NCI-H146 treated with DMSO at 0.1 percent for 48 hours (cell line): ENCODE measurements at regions not wholly inside any gene's neighbourhood (a gene's known extent, or its start where the extent isn't known, plus 50 kb on each side); places are given as distances from the start of the nearest gene placed in this dataset.
"Not testable (repeated sequence)": the region's sequence is repeated elsewhere in the genome, so short reads cannot be mapped to it uniquely, and the experiment has no call there.

Experiments used
- DNase-seq: peaks from one replicate; lab custom pipeline; 2025; ENCODE audit not compliant: unreplicated experiment; lab: John Stamatoyannopoulos, UW

GRCh38 chr3:150248116-150248887 lies 159.8 kb upstream of the TSC22D2 start:
- DNase-seq: no peak

GRCh38 chr3:150247441-150247840 lies 160.7 kb upstream of the TSC22D2 start:
- DNase-seq: no peak

GRCh38 chr3:150243466-150243865 lies 164.6 kb upstream of the TSC22D2 start:
- no peak for DNase-seq

GRCh38 chr3:150242220-150242936 lies 165.7 kb upstream of the TSC22D2 start:
- DNase-seq: peak; percentile 83

- DNase-seq: no peak
Measured at GRCh38 chr3:150240891-150241290, 167.2 kb upstream of the TSC22D2 start.

GRCh38 chr3:150239766-150240165 lies 168.3 kb upstream of the TSC22D2 start:
- DNase-seq: no peak

- DNase-seq: peak; percentile 88
Measured at GRCh38 chr3:150238995-150239619, 169.0 kb upstream of the TSC22D2 start.

GRCh38 chr3:150238048-150238802 lies 169.9 kb upstream of the TSC22D2 start:
- no peak for DNase-seq

- no peak for DNase-seq
Measured at GRCh38 chr3:150237490-150237889, 170.6 kb upstream of the TSC22D2 start.

- DNase-seq: no peak
Measured at GRCh38 chr3:150236316-150237082, 171.6 kb upstream of the TSC22D2 start.

GRCh38 chr3:150235799-150236198 lies 172.3 kb upstream of the TSC22D2 start:
- DNase-seq: no peak

GRCh38 chr3:150232992-150233451 lies 175.1 kb upstream of the TSC22D2 start:
- no peak for DNase-seq

- no peak for DNase-seq
Measured at GRCh38 chr3:150230037-150230436, 178.1 kb upstream of the TSC22D2 start.

- DNase-seq: not testable (repeated sequence)
Measured at GRCh38 chr3:150228626-150229025, 179.5 kb upstream of the TSC22D2 start.

GRCh38 chr3:150227839-150228238 lies 180.3 kb upstream of the TSC22D2 start:
- peak; percentile 81 for DNase-seq

GRCh38 chr3:150225986-150226385 lies 182.1 kb upstream of the TSC22D2 start:
- DNase-seq: no peak

GRCh38 chr3:150223558-150223957 lies 184.5 kb upstream of the TSC22D2 start:
- no peak for DNase-seq

GRCh38 chr3:150222691-150223489 lies 185.2 kb upstream of the TSC22D2 start:
- DNase-seq: peak; percentile 67

- no peak for DNase-seq
Measured at GRCh38 chr3:150221904-150222523, 186.1 kb upstream of the TSC22D2 start.
